Left forelimb (tissue), 1 donor: ENCODE measurements at regions not wholly inside any gene's neighbourhood (a gene's known extent, or its start where the extent isn't known, plus 50 kb on each side); places are given as distances from the start of the nearest gene placed in this dataset.

ENCODE experiments used
- DNase-seq: peaks from one replicate; pipeline ENCODE4 v3.0.0-alpha.2; 2018; ENCODE audit warnings: low spot score

DNA sequence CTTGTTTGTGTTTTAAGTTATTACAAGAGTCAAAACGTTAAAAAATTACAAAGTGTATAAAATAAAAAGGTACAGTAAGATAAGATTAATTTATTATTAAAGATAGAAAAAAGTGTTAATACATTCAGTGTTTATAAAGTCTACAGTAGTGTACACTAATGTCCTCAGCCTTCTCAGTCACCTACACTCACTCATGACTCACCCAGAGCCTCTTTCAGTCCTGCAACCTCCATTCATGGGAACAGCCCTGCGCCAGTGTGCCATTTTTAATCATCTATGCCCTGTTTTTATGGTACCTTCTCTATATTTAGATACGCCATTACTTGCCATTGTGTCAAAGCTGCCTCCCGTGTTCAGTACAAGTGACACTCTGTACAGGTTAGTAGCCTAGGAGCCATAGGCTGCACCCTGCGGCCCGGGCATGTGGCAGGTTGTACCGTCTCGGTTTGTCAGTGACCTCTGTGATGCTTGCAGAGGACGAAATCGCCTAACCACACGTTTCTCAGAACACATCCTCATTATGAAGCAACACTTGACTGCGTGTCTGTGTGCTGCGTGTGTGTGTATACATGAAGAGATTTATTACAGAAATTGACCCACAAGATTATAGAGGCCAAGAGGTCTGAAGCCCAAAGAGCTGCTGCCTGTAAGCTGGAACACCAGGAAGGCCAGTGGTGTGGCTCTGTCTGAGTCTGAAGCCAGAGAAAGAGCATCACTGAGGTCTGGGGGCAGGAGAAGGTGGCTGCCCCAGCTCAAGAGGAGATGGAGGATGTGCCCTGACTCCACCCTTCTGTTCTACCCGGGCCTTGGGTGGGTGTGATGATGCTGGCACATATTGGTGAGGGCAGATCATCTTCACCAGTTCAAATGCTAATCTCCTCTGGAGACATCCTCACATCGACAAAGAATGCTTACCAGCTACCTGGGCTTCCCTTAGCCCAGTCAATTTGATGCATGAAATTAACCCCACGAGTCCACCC is 116.6 kb upstream of the C14orf180 start:
- DNase-seq: no peak

DNA sequence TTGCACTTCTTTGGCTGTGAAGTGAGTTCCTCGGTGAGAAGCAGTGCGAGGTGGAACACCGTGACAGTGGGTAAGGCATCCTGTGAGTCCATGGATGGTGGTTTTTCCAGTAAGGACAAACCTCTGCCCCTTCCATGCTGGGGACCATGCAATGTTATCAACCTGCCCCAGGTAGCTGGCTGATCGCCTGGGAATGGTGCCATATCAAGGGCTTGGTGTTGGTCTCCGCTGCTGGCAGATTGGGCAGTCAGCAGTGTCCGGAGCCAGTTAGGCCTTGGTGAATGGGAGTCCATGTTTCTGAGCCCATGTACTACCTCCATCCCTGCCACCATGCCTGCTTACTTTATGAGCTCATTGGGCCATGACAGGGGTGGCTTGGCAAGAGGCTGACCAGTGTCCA is 114.7 kb upstream of the C14orf180 start:
- DNase-seq: no peak

DNA sequence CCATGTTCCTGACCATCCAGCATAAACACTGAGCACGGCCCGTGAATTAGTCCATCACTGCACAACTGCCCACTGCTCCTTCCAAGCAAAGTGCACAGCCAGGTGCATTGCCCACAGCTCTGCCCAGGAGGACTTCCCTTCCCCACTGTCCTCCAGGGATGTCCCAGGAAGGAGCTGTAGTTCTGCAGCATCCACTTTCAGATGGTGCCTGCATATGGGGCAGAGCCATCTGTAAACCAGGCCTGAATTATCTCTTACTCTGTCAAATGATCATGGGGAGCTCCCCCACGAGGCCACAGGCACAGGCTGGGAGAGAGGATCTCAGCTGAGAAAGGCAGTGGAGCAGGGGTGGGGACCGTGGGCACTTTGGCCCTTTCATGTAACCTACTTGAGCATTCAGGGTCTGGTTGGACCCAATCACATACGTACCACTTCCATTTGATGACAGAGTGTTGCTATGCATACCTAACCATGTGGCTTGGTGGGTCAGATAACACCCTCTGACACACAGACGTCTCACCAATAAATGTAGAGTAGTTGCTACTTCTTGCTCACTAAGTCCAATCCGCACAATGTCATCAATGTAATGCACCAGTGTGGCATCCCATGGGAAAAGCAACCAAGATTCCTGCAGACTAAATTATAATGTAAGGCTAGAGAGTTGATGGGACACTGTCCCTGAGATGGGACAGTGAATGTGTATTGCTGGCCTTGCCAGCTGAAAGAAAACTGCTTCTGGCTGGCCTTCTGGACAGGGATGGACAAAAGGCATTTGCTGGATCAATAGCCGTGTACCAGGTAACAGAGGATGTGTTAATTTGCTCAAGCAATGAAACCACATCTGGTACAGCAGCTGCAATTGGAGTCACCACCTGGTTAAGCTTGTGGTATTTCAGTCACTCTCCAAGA is 113.8 kb upstream of the C14orf180 start:
- no peak for DNase-seq

GRCh38 chr14:104467236-104467635 is 112.3 kb upstream of the C14orf180 start:
- no peak for DNase-seq

DNA sequence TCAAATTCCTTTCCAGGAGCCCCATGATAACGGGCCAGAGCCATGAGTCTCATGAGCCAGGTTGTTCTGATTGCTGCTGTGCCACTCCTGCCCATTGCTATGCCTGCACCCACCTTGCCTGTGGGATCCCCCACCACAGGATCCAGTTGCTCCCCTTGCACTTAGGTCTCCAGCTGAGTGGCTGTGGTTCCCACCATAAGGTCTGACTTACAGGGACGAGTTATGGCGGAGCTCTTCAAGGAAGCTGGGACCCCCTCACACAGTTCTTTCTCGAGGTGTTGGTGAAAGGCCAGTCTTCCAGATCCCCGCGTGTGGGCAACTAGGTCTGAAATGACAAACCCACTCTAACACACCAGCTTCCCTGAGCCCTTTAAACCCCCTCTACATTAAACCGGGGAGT is 111.9 kb upstream of the C14orf180 start:
- DNase-seq: no peak

GRCh38 chr14:104469591-104469990 is 110.0 kb upstream of the C14orf180 start:
- no peak for DNase-seq

- no peak for DNase-seq
These were observed 109.0 kb upstream of the C14orf180 start for GRCh38 chr14:104470588-104470987.

- no peak for DNase-seq
These were observed 108.5 kb upstream of the C14orf180 start for GRCh38 chr14:104471114-104471513.

DNA sequence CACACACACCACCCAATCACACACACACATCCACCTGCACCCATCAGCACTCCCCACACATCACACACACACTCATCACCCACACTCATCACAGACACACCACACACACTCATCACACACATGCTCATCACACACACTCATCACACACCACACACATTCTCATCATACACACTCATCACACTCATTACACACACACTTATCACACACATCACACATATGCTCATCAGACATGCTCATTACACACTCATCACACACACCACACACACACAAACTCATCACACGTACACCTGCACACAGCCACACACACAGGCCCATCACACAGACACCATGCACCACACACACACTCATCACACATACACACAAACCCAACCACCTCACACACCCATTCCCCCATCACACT is 107.5 kb upstream of the C14orf180 start:
- no peak for DNase-seq

DNA sequence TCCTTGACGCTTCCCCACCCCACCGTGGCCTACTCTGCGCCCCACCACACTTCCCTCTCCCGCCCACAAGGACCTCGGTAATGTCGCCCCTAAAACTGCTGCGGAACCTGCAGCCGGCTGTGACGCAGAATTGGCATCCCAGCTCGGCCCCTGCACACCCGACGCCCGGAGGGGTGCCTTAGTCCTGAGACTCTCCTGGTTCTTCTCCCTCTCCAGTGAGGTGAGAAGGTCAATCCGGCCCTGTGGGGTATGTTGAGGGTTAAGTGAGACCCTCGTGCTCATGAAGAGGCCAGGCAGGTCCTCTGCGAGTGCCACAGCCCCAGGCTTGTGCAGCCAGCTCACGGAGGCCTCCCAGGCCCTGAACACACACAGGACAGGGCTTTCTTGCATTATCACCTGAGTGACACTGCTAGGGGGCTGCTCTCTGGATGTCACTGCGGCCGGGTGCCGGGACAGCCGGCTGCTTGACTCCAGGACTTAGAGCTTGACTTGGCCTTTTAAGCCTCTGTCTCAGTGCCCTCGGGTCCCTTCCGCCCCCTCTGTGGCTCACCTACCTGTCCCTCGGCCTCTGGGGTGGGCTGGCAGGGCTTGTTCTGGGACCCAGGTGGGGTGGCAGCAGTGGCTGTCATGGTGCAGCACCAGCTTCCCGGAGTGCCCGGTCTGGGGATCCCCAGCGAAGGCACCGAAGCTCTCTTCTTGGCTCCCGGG is 106.9 kb upstream of the C14orf180 start:
- no peak for DNase-seq

GRCh38 chr14:104473244-104473565 is 106.4 kb upstream of the C14orf180 start:
- DNase-seq: no peak

DNA sequence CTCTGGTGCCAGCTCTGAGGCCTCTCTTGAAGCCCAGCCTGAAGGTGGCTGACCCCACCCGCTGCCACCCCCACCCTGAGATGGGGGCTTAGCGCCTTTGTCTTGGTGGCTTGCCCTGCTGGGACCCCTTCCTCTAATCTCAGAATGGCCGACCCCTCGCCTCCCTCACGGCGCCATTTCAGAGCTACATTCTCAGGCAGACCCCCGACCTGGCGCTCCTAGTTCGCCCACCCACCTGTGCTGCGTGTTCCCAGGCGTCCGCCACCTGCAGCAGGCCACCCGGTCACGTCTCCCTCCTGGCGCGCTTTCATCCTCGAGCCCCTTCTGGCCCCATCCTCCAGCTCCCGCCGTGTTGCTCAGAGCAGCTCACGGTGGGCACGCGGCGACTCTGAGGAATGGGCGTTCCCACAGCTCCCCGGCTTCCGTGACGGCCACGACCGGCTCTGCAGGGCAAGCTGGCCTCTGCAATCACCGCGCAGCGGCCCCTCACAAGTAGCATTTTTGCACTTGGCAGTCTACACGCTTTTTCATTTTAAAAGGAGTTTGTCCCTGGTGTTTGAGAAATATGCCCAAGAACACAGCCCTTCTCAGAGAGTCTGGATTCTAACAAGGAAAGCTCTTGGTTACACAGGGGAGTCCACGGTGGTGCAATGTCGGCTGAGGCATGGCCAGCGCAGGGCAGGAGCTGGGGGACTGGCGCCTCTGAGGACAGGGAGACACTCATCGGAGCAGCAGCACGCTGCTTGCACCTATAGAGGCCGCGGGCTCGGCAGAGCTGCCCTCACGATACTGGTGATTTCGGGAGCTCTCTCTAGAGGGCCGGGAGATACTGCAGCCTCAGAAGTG is 105.7 kb upstream of the C14orf180 start:
- no peak for DNase-seq

- no peak for DNase-seq
These were observed 104.9 kb upstream of the C14orf180 start for GRCh38 chr14:104474495-104475213.

DNA sequence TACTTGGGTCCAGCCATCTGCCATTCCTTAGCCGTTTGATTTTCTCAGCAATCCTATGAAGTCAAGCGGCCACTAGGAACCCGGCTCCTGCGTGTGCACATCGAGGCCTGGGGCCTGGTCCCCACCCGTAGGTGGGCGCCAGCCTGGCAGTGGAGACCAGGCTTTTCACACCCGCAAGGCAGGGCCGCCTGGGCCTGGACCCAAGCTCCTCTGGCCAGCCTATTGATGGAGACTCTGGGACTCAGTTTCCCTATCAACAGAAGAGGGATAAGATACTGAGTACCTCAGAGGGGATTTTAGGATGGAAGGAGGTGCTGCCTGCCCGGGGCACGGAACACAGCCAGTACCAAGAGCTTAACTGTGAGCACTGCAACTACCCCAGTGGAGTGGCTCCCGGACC is 104.3 kb upstream of the C14orf180 start:
- DNase-seq: no peak

- no peak for DNase-seq
These were observed 103.8 kb upstream of the C14orf180 start for GRCh38 chr14:104475802-104476201.

GRCh38 chr14:104476437-104476836 is 103.1 kb upstream of the C14orf180 start:
- no peak for DNase-seq

DNA sequence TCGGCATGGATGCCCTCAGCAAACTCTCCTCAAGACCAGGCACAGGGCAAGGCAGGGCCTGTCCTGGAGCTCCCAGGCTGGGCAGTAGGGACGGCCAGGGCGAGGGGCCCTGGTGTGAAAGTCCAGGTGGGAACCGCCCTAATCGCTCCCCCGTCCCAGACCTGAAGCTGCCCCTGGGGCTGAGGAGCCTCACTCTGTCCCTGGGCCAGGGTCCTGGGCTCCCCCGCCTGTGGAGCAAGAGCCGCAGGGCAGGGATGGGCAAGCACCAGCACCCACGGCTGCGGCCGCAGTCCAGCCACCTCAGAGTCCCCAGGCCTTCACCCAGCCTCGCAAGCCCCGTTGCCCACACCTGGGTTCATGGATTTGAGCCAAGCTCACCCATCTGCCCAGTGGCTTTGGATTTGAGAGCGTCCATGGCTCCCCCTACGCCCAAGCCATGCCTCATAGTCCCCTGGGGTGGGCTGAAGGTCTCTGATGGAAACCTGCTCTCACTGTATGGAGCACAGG is 102.4 kb upstream of the C14orf180 start:
- DNase-seq: no peak

DNA sequence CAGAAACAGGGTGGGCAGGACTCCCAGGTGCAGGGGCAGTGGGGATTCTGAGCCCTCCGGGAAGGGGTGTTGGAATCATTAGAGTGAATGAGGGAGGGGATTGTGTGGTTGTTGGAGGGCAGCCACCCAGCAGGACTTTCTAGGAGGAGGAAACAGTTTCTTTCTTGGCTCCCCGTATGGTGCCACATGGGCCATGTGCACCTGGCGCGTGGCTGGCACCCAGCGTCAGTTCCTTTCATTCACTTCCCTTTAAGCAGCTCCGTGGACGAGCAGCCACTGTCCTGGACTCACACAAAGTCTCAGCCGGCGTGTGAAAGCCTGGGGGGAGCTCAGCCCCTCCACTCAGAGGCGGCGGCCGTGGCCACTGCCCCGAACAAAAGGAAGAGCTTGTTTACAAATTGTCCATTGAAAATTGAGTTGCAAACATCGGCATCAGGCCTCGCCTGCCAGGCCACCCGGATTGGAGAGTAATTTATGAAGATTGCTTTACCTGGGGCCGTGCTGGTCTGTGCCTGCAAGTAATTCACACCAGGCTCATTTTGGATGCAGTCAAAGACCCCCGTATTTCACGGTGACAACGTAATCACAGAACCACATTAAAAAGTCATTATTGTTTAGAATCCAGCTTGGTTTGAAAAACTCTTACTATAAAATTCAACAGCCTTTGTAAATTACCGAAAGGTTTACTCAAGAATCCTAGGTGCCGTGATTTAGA is 101.7 kb upstream of the C14orf180 start:
- DNase-seq: no peak

- no peak for DNase-seq
These were observed 100.9 kb upstream of the C14orf180 start for GRCh38 chr14:104478656-104479055.

- DNase-seq: no peak
These were observed 99.7 kb upstream of the C14orf180 start for GRCh38 chr14:104479901-104480300.
